DND-41 (cell line): ENCODE measurements at regions not wholly inside any gene's neighbourhood (a gene's known extent, or its start where the extent isn't known, plus 50 kb on each side); places are given as distances from the start of the nearest gene placed in this dataset.

Experiments used
- EZH2 ChIP-seq: IDR thresholded peaks from 3 replicates; pipeline ENCODE4 v1.6.1; 2012; ENCODE audit warnings: borderline replicate concordance, low read depth, mild to moderate bottlenecking, moderate library complexity, low read length, inconsistent platforms; ENCODE audit not compliant: severe bottlenecking
- TF ChIP-seq, protein P1 (sequence below): IDR thresholded peaks from 2 replicates; pipeline ENCODE4 v1.5.1; 2012; ENCODE audit warnings: borderline replicate concordance, low read length, moderate library complexity, mild to moderate bottlenecking; ENCODE audit not compliant: poor library complexity, severe bottlenecking; ENCODE audit errors: extremely low read depth

DNA sequence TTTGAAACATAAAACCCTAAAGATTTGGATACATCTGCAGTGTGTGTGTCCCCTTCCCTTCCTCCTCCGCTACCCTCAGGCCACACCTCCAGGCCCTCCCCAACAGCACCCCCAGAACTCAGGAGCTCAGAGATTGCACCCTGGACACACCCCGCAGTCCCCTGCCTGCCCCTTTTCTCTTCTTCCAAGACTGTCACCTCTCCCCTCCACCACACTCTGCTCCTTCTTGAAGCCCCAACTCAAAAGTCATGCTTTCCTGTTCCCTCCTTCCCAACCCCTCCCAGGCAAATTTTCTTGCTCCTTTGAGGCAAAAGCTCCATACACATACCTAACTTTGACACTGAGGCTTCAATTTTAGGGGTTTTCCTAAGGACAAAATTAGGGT, 285.7 kb upstream of the STT3B start:
- TF ChIP-seq, protein P1, sequence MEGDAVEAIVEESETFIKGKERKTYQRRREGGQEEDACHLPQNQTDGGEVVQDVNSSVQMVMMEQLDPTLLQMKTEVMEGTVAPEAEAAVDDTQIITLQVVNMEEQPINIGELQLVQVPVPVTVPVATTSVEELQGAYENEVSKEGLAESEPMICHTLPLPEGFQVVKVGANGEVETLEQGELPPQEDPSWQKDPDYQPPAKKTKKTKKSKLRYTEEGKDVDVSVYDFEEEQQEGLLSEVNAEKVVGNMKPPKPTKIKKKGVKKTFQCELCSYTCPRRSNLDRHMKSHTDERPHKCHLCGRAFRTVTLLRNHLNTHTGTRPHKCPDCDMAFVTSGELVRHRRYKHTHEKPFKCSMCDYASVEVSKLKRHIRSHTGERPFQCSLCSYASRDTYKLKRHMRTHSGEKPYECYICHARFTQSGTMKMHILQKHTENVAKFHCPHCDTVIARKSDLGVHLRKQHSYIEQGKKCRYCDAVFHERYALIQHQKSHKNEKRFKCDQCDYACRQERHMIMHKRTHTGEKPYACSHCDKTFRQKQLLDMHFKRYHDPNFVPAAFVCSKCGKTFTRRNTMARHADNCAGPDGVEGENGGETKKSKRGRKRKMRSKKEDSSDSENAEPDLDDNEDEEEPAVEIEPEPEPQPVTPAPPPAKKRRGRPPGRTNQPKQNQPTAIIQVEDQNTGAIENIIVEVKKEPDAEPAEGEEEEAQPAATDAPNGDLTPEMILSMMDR: no peak
- TF ChIP-seq EZH2: no peak
